ENCODE measurements at regions not wholly inside any gene's neighbourhood (a gene's known extent, or its start where the extent isn't known, plus 50 kb on each side); places are given as distances from the start of the nearest gene placed in this dataset.

DNA sequence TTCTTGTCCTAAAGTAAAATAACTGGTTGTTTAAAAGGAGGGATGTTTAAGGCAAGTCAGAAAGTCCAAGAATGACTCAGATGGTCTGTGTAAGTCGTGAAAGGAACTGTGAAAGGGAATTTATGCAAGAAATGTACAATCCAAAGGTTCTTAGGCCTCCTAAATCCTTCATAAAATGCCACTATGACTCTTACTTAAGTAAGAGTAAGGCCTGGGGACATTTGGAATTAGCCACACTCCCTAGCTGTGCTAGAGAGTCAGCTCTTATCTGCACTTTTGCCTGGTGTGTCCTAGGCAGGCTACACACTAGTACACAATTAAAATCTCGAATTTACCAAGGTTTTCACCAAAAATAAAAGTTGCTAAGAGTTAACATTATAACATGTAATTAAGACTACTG lies 686.9 kb downstream of the UQCRFS1 start:
- H3K9ac ChIP-seq (ENCODE audit: control insufficient read depth, insufficient read depth, low read length) = no peak overlapping the region
- WGBS (ENCODE audit: insufficient coverage, insufficient replicate concordance, low lambda C conversion rate, missing lambda C conversion rate) = 0% methylated on average over 2 of the region's 2 CpGs
- intact Hi-C loops (cut with micrococcal nuclease; ENCODE audit: unreplicated experiment) (no loop called here), in situ Hi-C loops (cut with MboI) (no loop called here)
- ChIA-PET SMC1A (ENCODE audit: uncharacterized antibody, unreplicated experiment) (interaction anchor here (0.8 to 1.4 kb wide), 2 partner anchors 17 to 41 kb away, joined by 3 read pairs; no protein-coding TSS in a partner anchor), RAD21 (ENCODE audit: unreplicated experiment) (interaction anchor here (1.0 kb wide), 1 partner anchor 18 kb away, joined by 3 read pairs; no protein-coding TSS in a partner anchor), CTCF (no interaction called here), POLR2A (no interaction called here)
- no peaks in the 10 kb centered on the region; the same call in 2 of the 3 replicates for H3K9me3 ChIP-seq (replicated peaks; ENCODE audit: control insufficient read depth, insufficient read depth, low read length)
- DNase-seq (ENCODE audit: low read depth, low spot score) = no peak
- H3K27ac ChIP-seq (ENCODE audit: control insufficient read depth, insufficient read depth) = no peak overlapping the region
- H3K4me2 ChIP-seq (ENCODE audit: control insufficient read depth, insufficient read depth) = no peak overlapping the region
- no peak overlapping the region for H3K4me3 ChIP-seq
- no peak for TF ChIP-seq ZNF384 (IDR thresholded peaks at IDR 0.05; ENCODE audit: borderline replicate concordance, low read depth, low read length)
- TF ChIP-seq ETV6 (conservative IDR thresholded peaks at IDR 0.05 in 1 of 2, IDR thresholded peaks at IDR 0.05 in 1 of 2; ENCODE audit: borderline replicate concordance in 1 of 2, low read depth in 1 of 2) = no peak
- TF ChIP-seq, protein P1, sequence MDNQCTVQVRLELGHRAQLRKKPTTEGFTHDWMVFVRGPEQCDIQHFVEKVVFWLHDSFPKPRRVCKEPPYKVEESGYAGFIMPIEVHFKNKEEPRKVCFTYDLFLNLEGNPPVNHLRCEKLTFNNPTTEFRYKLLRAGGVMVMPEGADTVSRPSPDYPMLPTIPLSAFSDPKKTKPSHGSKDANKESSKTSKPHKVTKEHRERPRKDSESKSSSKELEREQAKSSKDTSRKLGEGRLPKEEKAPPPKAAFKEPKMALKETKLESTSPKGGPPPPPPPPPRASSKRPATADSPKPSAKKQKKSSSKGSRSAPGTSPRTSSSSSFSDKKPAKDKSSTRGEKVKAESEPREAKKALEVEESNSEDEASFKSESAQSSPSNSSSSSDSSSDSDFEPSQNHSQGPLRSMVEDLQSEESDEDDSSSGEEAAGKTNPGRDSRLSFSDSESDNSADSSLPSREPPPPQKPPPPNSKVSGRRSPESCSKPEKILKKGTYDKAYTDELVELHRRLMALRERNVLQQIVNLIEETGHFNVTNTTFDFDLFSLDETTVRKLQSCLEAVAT (IDR thresholded peaks at IDR 0.05) = no peak
- no peak for TF ChIP-seq RUNX3 (IDR thresholded peaks at IDR 0.05; ENCODE audit: low read length)
- TF ChIP-seq JUNB (IDR thresholded peaks at IDR 0.05) = no peak
- TF ChIP-seq CBX3 (IDR thresholded peaks at IDR 0.05; ENCODE audit: borderline replicate concordance, low read depth) = no peak
- no peak for TF ChIP-seq POLR2AphosphoS5 (IDR thresholded peaks at IDR 0.05; ENCODE audit: low read length)
- TF ChIP-seq TCF3 (IDR thresholded peaks at IDR 0.05; ENCODE audit: borderline replicate concordance, insufficient read depth, low read depth, low read length) = no peak
- no peak for TF ChIP-seq IKZF2 (IDR thresholded peaks at IDR 0.05)
- TF ChIP-seq, protein P2, sequence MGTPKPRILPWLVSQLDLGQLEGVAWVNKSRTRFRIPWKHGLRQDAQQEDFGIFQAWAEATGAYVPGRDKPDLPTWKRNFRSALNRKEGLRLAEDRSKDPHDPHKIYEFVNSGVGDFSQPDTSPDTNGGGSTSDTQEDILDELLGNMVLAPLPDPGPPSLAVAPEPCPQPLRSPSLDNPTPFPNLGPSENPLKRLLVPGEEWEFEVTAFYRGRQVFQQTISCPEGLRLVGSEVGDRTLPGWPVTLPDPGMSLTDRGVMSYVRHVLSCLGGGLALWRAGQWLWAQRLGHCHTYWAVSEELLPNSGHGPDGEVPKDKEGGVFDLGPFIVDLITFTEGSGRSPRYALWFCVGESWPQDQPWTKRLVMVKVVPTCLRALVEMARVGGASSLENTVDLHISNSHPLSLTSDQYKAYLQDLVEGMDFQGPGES (IDR thresholded peaks at IDR 0.05) = no peak
- TF ChIP-seq, protein P3, sequence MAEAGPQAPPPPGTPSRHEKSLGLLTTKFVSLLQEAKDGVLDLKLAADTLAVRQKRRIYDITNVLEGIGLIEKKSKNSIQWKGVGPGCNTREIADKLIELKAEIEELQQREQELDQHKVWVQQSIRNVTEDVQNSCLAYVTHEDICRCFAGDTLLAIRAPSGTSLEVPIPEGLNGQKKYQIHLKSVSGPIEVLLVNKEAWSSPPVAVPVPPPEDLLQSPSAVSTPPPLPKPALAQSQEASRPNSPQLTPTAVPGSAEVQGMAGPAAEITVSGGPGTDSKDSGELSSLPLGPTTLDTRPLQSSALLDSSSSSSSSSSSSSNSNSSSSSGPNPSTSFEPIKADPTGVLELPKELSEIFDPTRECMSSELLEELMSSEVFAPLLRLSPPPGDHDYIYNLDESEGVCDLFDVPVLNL (IDR thresholded peaks at IDR 0.05; ENCODE audit: low read depth, low read length) = no peak
- no peak for TF ChIP-seq NRF1 (conservative IDR thresholded peaks at IDR 0.05; ENCODE audit: low read depth, low read length)
- TF ChIP-seq MEF2A (IDR thresholded peaks at IDR 0.05; ENCODE audit: insufficient read depth, low read depth, low read length) = no peak
- TF ChIP-seq GATAD2B (conservative IDR thresholded peaks at IDR 0.05; ENCODE audit: low read depth) = no peak
- no peak for TF ChIP-seq RB1 (IDR thresholded peaks at IDR 0.05; ENCODE audit: borderline replicate concordance)
- no peak for TF ChIP-seq FOS (IDR thresholded peaks at IDR 0.05; ENCODE audit: borderline replicate concordance, extremely low read depth, insufficient read length)
- no peak for TF ChIP-seq POLR2AphosphoS2 (IDR thresholded peaks at IDR 0.05; ENCODE audit: low read depth, low read length)
- TF ChIP-seq RELA (IDR thresholded peaks at IDR 0.05; ENCODE audit: borderline replicate concordance, partially characterized antibody) = no peak
- TF ChIP-seq, protein P4, sequence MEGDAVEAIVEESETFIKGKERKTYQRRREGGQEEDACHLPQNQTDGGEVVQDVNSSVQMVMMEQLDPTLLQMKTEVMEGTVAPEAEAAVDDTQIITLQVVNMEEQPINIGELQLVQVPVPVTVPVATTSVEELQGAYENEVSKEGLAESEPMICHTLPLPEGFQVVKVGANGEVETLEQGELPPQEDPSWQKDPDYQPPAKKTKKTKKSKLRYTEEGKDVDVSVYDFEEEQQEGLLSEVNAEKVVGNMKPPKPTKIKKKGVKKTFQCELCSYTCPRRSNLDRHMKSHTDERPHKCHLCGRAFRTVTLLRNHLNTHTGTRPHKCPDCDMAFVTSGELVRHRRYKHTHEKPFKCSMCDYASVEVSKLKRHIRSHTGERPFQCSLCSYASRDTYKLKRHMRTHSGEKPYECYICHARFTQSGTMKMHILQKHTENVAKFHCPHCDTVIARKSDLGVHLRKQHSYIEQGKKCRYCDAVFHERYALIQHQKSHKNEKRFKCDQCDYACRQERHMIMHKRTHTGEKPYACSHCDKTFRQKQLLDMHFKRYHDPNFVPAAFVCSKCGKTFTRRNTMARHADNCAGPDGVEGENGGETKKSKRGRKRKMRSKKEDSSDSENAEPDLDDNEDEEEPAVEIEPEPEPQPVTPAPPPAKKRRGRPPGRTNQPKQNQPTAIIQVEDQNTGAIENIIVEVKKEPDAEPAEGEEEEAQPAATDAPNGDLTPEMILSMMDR (IDR thresholded peaks at IDR 0.05 in 2 of 3, conservative IDR thresholded peaks at IDR 0.05 in 1 of 3; ENCODE audit: control insufficient read depth in 2 of 3, extremely low read depth in 1 of 3, insufficient read depth in 1 of 3, low read depth in 3 of 3, low read length in 3 of 3) = no peak
- H3K4me1 ChIP-seq (ENCODE audit: control insufficient read depth, insufficient read depth, low read length) = no peaks in the 10 kb centered on the region
- no peaks in the 10 kb centered on the region for H3K36me3 ChIP-seq (ENCODE audit: control insufficient read depth in 2 of 2, insufficient read depth in 2 of 2, low read length in 1 of 2)
- no peak for FAIRE-seq
- H3K27me3 ChIP-seq (replicated peaks in 1 of 2; ENCODE audit: control insufficient read depth in 2 of 2, insufficient read depth in 2 of 2, low read length in 1 of 2) = no peaks in the 10 kb centered on the region
- ATAC-seq = no peak
- H3K79me2 ChIP-seq (ENCODE audit: control insufficient read depth, insufficient read depth, low read length) = no peaks in the 10 kb centered on the region
- BruUV-seq (replicated peaks) = no TSS peak
- no peak overlapping the region for H2AFZ ChIP-seq (ENCODE audit: control insufficient read depth, low read depth, low read length)
- no peaks in the 10 kb centered on the region for H4K20me1 ChIP-seq (ENCODE audit: control insufficient read depth, insufficient read depth)
